AG04449 (cell line): ENCODE measurements at regions not wholly inside any gene's neighbourhood (a gene's known extent, or its start where the extent isn't known, plus 50 kb on each side); places are given as distances from the start of the nearest gene placed in this dataset.

Experiments used
- CTCF ChIA-PET: fragments of 350-600 bp; formaldehyde crosslinking; extraction: SDS; loops from one replicate; lab custom pipeline; 2021; ENCODE audit warnings: antibody characterized with exemption; lab: Yijun Ruan, JAX
- POLR2A ChIA-PET: fragments of 400-600, 350-600 bp; formaldehyde crosslinking; extraction: SDS; loops from one replicate; lab custom pipeline; 2020; ENCODE audit warnings: antibody characterized with exemption, inconsistent platforms; lab: Yijun Ruan, JAX
- DNase-seq: peaks from one replicate; pipeline ENCODE4 v3.0.0-alpha.2; 2010; ENCODE audit warnings: low read depth, low spot score
- H3K4me3 ChIP-seq: 2 replicates; pipeline ENCODE4 v1.5.1; 2011; ENCODE audit warnings: low read depth, mild to moderate bottlenecking, control low read depth, low read length
- TF ChIP-seq, protein P1 (sequence below): IDR thresholded peaks from one replicate; pipeline ENCODE4 v1.5.1; 2011; ENCODE audit warnings: mild to moderate bottlenecking, moderate library complexity, low read length, control low read depth, inconsistent platforms; ENCODE audit not compliant: insufficient read depth; ENCODE audit errors: missing control alignments

DNA sequence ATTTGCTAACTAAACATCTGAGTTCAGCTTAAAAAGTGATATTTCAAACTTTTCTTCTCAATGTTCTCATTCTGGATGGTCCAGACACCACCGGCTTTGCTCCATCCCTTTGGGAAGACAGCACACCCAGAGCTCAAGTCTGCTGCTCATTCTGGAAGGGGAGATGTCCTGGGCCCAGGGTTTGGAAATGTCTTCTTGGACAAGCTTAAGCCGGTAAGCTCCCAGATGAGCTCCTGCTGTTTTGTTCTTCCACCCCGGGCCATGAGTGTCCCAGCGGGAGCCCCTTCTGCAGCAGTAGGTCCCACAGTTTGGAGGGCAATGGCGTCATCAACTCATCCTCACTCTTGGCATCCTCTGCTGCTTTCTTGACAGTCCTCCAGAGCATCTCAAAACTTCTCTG is 105.2 kb downstream of the TMEM100 start:
- TF ChIP-seq, protein P1, sequence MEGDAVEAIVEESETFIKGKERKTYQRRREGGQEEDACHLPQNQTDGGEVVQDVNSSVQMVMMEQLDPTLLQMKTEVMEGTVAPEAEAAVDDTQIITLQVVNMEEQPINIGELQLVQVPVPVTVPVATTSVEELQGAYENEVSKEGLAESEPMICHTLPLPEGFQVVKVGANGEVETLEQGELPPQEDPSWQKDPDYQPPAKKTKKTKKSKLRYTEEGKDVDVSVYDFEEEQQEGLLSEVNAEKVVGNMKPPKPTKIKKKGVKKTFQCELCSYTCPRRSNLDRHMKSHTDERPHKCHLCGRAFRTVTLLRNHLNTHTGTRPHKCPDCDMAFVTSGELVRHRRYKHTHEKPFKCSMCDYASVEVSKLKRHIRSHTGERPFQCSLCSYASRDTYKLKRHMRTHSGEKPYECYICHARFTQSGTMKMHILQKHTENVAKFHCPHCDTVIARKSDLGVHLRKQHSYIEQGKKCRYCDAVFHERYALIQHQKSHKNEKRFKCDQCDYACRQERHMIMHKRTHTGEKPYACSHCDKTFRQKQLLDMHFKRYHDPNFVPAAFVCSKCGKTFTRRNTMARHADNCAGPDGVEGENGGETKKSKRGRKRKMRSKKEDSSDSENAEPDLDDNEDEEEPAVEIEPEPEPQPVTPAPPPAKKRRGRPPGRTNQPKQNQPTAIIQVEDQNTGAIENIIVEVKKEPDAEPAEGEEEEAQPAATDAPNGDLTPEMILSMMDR = no peak
- CTCF ChIA-PET = interaction anchor here (0.8 to 5.2 kb wide), 3 partner anchors 15 to 134 kb away, joined by 3 to 33 read pairs (median 3); partner anchors contain the start of gene PCTP
- POLR2A ChIA-PET = no interaction called here
- DNase-seq = no peak
- no peak overlapping the region for H3K4me3 ChIP-seq

DNA sequence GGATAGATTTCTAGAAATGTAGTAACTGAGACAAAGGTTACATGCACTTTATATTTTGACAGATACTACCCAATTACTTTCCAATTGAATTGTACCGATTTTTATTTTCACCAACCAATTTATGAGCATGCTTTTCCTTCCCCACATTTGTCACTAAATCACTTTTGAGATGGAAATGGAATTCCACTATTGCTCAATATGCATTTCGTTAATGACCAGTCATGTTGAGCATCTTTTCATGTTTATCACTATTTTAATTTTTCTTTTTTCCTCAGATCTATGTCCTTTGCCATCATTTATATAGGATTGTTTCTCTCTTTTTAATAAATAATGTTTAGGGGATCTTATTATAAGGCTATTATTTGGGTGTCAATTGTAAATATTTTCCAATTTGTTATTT is 102.8 kb upstream of the SMIM36 start:
- TF ChIP-seq, protein P1 = no peak
- H3K4me3 ChIP-seq = no peak overlapping the region
- CTCF ChIA-PET = interaction anchor here (1.1 to 5.2 kb wide), 3 partner anchors 12 to 157 kb away, joined by 3 to 33 read pairs (median 12); no protein-coding TSS in a partner anchor
- no peak for DNase-seq
- POLR2A ChIA-PET = no interaction called here

DNA sequence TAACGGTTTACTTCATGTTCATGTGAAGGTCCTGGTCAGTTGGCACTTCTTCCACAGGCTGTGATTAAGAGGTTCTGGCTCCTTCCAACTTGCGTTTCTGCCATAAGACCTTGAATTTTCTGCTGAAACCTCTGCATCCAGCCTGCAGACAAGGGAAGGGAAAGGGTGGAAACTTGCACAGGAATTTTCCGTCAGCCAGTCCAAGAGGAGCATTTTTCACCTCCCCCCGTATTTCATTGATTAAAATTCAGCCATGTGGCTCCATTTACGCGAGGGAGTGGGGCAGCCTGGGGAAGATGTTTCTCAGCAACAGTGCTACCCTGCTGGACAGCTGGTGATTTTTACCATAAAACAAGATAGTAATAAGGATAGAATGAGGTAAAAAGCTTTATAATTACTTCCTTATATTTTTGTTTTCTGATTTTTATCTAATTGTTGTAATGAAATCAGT is 101.5 kb upstream of the SMIM36 start:
- no peak for DNase-seq
- no peak overlapping the region for H3K4me3 ChIP-seq
- POLR2A ChIA-PET = no interaction called here
- TF ChIP-seq, protein P1 = no peak
- CTCF ChIA-PET = interaction anchor here (0.7 to 4.0 kb wide), 6 partner anchors 11 to 158 kb away, joined by 3 to 29 read pairs (median 4); no protein-coding TSS in a partner anchor

DNA sequence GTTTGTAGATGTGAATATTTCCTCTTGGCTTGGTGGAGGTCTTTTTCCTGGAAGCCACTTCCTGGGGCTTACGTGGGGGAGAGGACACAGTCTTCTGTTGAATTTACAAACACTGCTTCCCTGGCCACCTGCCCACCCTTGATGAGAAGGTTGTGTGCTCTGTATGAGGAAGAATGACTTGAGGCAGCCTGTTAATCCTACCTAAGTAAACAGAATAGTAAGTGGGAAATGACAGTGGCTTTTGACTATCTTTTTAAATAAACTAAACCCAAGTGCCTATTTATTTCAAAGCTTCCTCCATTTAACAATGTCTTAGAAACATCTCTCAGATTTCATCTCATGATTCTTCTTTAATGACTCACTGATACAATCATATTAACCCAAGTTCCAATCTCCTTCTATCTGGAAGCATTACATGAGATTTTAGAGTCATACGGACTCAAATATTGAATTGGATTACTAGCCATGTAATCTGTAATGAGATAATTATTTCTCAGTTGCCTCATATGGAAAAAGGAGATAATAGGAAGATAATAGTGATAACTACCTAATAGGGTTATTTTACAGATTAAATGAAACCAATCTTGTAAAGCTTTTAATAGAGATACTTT is 96.6 kb upstream of the SMIM36 start:
- no peak for DNase-seq
- POLR2A ChIA-PET = interaction anchor here (0.7 kb wide), 1 partner anchor 30 kb away, joined by 3 read pairs; no protein-coding TSS in a partner anchor
- TF ChIP-seq, protein P1 = no peak
- no peak overlapping the region for H3K4me3 ChIP-seq
- CTCF ChIA-PET = interaction anchor here (8.7 to 11.1 kb wide), 2 partner anchors 79 to 164 kb away, joined by 116 to 538 read pairs; no protein-coding TSS in a partner anchor

DNA sequence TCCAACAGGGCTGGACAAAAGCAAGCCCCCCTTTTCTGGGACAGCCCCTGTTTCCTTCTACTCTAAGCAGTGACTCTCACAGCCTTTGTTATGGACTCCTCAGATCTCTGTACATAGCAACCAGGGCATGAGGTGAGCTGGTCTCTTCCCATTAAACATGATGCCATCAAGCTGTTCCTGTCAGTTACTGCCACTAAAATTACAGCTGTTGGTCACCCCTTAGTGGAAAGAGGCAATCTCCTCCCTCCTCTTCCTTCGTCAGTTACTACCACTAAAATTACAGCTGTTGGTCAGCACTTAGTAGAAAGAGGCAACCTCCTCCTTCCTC is 95.2 kb upstream of the SMIM36 start:
- ChIA-PET CTCF (interaction anchor here (0.6 to 11.1 kb wide), 4 partner anchors 59 to 165 kb away, joined by 3 to 538 read pairs (median 60); no protein-coding TSS in a partner anchor), POLR2A (interaction anchor here (0.5 kb wide), 1 partner anchor 63 kb away, joined by 3 read pairs; no protein-coding TSS in a partner anchor)
- TF ChIP-seq, protein P1 = no peak
- H3K4me3 ChIP-seq = no peak overlapping the region
- no peak for DNase-seq
